ENCODE measurements at regions not wholly inside any gene's neighbourhood (a gene's known extent, or its start where the extent isn't known, plus 50 kb on each side); places are given as distances from the start of the nearest gene placed in this dataset.

GRCh38 chr3:18159681-18160080, 265.5 kb downstream of the SATB1 start:
- TF ChIP-seq EZH2phosphoT487 (IDR thresholded peaks at IDR 0.05; ENCODE audit: borderline replicate concordance, low read depth, low read length) (no peak), CTCF (conservative IDR thresholded peaks at IDR 0.05; ENCODE audit: low read length) (no peak)
